HEK293 (cell line): ENCODE measurements at regions not wholly inside any gene's neighbourhood (a gene's known extent, or its start where the extent isn't known, plus 50 kb on each side); places are given as distances from the start of the nearest gene placed in this dataset.

Source experiments
- KLF10 ChIP-seq: fragments of 450-650 bp; IDR thresholded peaks from 2 replicates; pipeline ENCODE4 v1.5.1; 2018; ENCODE audit warnings: missing biosample characterization, mild to moderate bottlenecking, missing genetic modification characterization
- KLF16 ChIP-seq: fragments of 450-650 bp; formaldehyde crosslinking; IDR thresholded peaks from 2 replicates; pipeline ENCODE4 v1.5.1; 2017; ENCODE audit warnings: missing biosample characterization, missing genetic modification characterization
- REPIN1 ChIP-seq: fragments of 450-650 bp; formaldehyde crosslinking; IDR thresholded peaks from 2 replicates; pipeline ENCODE4 v1.5.1; 2017; ENCODE audit warnings: missing biosample characterization, missing genetic modification characterization, low read depth
- SP2 ChIP-seq: fragments of 450-650 bp; formaldehyde crosslinking; IDR thresholded peaks from 2 replicates; pipeline ENCODE4 v1.5.1; 2016; ENCODE audit warnings: missing biosample characterization, missing genetic modification characterization
- ZNF10 ChIP-seq: fragments of 450-650 bp; formaldehyde crosslinking; IDR thresholded peaks from 2 replicates; pipeline ENCODE4 v1.5.1; 2017; ENCODE audit warnings: missing biosample characterization, missing genetic modification characterization
- ZNF112 ChIP-seq: fragments of 450-650 bp; formaldehyde crosslinking; IDR thresholded peaks from 2 replicates; pipeline ENCODE4 v1.5.0; 2017; ENCODE audit warnings: missing biosample characterization, missing genetic modification characterization
- ZNF292 ChIP-seq: fragments of 450-650 bp; formaldehyde crosslinking; IDR thresholded peaks from 2 replicates; pipeline ENCODE4 v1.5.1; 2016; ENCODE audit warnings: low read depth, missing biosample characterization, missing genetic modification characterization, borderline replicate concordance
- TF ChIP-seq, protein P1 (sequence below): fragments of 450-650 bp; formaldehyde crosslinking; IDR thresholded peaks from 2 replicates; pipeline ENCODE4 v1.5.1; 2016; ENCODE audit warnings: missing biosample characterization, missing genetic modification characterization
- TF ChIP-seq, protein P2 (sequence below): fragments of 450-650 bp; formaldehyde crosslinking; IDR thresholded peaks from 2 replicates; pipeline ENCODE4 v1.5.1; 2016; ENCODE audit warnings: missing biosample characterization, missing genetic modification characterization
- TF ChIP-seq, protein P3 (sequence below): fragments of 450-650 bp; formaldehyde crosslinking; conservative IDR thresholded peaks from 2 replicates; pipeline ENCODE4 v1.5.1; 2016; ENCODE audit warnings: low read depth, missing biosample characterization, missing genetic modification characterization
- TF ChIP-seq, protein P4 (sequence below): fragments of 450-650 bp; formaldehyde crosslinking; IDR thresholded peaks from 2 replicates; pipeline ENCODE4 v1.5.1; 2016; ENCODE audit warnings: missing biosample characterization, missing genetic modification characterization

DNA sequence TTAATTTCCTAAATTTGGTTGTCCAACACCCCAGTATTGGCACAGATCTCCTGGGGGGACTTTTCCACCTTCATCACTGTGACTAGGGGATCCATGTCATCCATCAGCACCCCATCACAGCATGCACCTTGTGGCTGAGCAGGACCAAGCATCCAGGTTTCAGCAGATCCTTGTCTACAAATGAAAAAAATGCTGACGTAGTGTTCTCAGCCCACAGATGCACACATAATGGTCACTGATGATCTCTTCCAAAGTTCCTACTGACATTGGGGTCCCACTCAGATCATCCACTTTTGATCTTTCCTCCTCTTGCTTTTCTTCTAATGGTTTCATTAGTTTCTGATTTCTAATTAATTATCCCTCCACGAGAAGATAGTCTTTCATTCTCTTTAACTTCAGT, 373.1 kb downstream of the TBX15 start:
- TF ChIP-seq, protein P1, sequence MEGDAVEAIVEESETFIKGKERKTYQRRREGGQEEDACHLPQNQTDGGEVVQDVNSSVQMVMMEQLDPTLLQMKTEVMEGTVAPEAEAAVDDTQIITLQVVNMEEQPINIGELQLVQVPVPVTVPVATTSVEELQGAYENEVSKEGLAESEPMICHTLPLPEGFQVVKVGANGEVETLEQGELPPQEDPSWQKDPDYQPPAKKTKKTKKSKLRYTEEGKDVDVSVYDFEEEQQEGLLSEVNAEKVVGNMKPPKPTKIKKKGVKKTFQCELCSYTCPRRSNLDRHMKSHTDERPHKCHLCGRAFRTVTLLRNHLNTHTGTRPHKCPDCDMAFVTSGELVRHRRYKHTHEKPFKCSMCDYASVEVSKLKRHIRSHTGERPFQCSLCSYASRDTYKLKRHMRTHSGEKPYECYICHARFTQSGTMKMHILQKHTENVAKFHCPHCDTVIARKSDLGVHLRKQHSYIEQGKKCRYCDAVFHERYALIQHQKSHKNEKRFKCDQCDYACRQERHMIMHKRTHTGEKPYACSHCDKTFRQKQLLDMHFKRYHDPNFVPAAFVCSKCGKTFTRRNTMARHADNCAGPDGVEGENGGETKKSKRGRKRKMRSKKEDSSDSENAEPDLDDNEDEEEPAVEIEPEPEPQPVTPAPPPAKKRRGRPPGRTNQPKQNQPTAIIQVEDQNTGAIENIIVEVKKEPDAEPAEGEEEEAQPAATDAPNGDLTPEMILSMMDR (tag by site-specific recombination) = no peak
- TF ChIP-seq, protein P2, sequence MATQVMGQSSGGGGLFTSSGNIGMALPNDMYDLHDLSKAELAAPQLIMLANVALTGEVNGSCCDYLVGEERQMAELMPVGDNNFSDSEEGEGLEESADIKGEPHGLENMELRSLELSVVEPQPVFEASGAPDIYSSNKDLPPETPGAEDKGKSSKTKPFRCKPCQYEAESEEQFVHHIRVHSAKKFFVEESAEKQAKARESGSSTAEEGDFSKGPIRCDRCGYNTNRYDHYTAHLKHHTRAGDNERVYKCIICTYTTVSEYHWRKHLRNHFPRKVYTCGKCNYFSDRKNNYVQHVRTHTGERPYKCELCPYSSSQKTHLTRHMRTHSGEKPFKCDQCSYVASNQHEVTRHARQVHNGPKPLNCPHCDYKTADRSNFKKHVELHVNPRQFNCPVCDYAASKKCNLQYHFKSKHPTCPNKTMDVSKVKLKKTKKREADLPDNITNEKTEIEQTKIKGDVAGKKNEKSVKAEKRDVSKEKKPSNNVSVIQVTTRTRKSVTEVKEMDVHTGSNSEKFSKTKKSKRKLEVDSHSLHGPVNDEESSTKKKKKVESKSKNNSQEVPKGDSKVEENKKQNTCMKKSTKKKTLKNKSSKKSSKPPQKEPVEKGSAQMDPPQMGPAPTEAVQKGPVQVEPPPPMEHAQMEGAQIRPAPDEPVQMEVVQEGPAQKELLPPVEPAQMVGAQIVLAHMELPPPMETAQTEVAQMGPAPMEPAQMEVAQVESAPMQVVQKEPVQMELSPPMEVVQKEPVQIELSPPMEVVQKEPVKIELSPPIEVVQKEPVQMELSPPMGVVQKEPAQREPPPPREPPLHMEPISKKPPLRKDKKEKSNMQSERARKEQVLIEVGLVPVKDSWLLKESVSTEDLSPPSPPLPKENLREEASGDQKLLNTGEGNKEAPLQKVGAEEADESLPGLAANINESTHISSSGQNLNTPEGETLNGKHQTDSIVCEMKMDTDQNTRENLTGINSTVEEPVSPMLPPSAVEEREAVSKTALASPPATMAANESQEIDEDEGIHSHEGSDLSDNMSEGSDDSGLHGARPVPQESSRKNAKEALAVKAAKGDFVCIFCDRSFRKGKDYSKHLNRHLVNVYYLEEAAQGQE = no peak
- TF ChIP-seq, protein P3, sequence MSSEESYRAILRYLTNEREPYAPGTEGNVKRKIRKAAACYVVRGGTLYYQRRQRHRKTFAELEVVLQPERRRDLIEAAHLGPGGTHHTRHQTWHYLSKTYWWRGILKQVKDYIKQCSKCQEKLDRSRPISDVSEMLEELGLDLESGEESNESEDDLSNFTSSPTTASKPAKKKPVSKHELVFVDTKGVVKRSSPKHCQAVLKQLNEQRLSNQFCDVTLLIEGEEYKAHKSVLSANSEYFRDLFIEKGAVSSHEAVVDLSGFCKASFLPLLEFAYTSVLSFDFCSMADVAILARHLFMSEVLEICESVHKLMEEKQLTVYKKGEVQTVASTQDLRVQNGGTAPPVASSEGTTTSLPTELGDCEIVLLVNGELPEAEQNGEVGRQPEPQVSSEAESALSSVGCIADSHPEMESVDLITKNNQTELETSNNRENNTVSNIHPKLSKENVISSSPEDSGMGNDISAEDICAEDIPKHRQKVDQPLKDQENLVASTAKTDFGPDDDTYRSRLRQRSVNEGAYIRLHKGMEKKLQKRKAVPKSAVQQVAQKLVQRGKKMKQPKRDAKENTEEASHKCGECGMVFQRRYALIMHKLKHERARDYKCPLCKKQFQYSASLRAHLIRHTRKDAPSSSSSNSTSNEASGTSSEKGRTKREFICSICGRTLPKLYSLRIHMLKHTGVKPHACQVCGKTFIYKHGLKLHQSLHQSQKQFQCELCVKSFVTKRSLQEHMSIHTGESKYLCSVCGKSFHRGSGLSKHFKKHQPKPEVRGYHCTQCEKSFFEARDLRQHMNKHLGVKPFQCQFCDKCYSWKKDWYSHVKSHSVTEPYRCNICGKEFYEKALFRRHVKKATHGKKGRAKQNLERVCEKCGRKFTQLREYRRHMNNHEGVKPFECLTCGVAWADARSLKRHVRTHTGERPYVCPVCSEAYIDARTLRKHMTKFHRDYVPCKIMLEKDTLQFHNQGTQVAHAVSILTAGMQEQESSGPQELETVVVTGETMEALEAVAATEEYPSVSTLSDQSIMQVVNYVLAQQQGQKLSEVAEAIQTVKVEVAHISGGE = no peak
- no peak for TF ChIP-seq ZNF10 (tag by site-specific recombination)
- TF ChIP-seq ZNF112 (tag by site-specific recombination) = no peak
- TF ChIP-seq, protein P4, sequence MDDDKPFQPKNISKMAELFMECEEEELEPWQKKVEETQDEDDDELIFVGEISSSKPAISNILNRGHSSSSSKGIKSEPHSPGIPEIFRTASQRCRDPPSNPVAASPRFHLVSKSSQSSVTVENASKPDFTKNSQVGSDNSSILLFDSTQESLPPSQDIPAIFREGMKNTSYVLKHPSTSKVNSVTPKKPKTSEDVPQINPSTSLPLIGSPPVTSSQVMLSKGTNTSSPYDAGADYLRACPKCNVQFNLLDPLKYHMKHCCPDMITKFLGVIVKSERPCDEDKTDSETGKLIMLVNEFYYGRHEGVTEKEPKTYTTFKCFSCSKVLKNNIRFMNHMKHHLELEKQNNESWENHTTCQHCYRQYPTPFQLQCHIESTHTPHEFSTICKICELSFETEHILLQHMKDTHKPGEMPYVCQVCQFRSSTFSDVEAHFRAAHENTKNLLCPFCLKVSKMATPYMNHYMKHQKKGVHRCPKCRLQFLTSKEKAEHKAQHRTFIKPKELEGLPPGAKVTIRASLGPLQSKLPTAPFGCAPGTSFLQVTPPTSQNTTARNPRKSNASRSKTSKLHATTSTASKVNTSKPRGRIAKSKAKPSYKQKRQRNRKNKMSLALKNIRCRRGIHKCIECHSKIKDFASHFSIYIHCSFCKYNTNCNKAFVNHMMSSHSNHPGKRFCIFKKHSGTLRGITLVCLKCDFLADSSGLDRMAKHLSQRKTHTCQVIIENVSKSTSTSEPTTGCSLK = no peak
- no peak for TF ChIP-seq REPIN1 (tag by site-specific recombination)
- TF ChIP-seq SP2 (tag by site-specific recombination) = no peak
- TF ChIP-seq KLF10 = no peak
- TF ChIP-seq ZNF292 (tag by site-specific recombination) = no peak
- TF ChIP-seq KLF16 (tag by site-specific recombination) = no peak
